Hematopoietic multipotent progenitor cell treated with erythropoietin and hydrocortisone succinate and interleukin-3 and kit ligand, for 17 days (in vitro differentiated cells): ENCODE measurements at regions not wholly inside any gene's neighbourhood (a gene's known extent, or its start where the extent isn't known, plus 50 kb on each side); places are given as distances from the start of the nearest gene placed in this dataset.
A peak's percentile ranks its signal among the peaks of the same experiment; 100 is the strongest.
"Not testable (repeated sequence)": the region's sequence is repeated elsewhere in the genome, so short reads cannot be mapped to it uniquely, and the experiment has no call there.

Source experiments
- DNase-seq: peaks from one replicate; pipeline ENCODE4 v3.0.0-alpha.2; 2015; ENCODE audit warnings: low spot score

DNA sequence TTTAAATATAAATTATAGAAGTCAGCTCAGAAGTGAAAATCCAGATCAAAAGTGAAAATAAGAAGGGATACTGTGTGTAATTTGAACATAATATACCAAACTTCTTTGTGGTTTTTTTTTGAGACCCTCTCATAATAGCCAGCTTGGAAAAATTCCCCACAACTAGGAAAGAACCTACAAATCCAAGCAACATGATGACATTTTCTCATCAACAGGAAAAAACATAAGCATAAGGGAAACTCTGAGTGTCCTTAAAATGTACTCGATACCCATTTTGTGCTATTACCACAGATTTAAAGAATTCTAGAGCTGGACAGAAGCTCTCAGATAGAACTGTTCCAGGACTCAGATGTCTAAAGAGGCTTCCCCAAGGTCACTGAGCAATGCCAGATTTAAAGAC is 214.8 kb upstream of the KLF14 start:
- DNase-seq, result no peak

DNA sequence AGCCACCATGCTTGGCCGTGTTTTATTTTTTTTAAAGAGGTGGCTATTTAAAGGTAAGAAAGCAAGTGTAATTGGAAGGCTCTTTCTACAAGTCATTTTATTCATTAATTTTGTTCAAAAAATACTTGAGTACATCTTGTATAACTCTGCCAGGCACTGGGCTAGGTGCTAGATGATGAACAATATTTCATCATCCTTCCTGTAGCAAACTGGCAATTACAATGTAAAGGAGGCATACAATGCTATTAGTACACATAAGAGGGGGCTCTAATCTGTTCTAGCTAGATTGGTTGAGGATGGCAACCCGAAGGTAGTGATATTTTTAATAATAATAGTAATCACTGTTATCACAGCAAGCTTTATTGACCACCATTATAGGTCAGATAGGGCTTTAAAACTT is 215.5 kb upstream of the KLF14 start:
- no peak for DNase-seq

DNA sequence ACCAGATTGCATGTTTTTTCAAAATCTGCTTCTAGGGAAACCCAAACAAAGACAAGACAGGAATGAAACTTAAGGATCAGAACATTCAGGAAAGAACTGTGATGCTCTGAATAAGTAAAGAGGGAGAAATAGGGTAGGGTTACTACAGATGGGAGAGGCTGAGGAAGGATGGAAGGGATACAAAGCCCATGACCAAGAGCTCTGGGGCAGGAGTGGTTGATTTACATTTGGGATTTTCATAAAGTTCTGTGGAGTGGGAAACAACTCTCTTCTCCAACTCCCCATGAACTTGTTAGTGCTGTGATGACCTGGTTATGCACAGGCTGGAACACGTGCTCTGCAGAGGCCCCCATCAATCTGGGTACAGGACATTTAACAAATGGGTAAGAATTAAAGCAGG is 216.0 kb upstream of the KLF14 start:
- no peak for DNase-seq

DNA sequence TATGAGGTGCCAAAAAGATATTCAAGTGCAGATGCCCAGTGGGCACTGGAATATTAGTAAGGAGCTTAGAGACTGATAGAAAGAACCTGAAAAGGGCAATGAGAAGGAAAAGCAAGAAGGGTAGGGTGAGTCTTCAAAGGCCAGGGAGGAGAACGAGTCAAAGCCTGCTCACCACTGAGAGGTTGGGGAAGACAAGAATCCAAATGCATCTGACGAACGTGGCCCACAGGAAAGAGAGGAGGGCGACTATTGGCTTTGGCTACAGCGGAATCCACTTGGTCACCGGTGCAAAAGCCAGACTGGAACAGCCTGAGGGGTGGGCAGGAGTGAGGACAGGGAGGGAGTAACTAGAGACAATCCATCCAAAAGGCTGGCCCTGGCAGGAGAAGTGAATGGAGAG is 216.7 kb upstream of the KLF14 start:
- no peak for DNase-seq

DNA sequence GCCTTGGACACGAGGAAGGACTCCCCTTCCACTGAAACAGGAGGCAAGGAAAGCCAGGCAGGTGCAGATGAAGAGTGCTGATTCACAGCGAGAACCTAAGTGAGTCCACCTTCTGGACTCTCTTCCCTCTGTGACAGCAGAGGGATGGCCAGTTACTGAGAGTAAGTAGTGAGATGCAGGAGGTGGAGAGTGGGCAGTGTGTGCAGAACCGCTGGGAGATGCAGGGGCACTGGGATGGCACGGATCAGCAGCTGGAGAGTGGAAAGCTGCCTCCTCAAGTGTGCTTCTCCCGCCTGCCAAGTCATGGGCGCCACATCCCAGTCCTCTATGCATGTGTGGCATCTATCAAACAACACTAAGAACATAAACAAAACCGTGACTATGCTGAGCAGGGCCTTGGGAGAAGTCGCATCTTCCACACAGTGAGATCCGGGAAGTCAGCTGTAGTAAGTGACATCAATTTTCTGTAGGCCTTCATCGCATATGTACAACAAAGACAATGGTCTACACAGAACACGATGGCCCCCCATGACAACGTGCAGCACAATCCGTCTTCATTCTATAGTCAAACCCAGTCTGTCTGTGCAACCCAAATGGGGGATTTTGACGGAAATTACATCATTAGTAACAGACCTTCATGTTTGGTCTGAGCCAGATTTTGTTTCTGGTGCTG is 217.4 kb upstream of the KLF14 start:
- DNase-seq, result no peak

DNA sequence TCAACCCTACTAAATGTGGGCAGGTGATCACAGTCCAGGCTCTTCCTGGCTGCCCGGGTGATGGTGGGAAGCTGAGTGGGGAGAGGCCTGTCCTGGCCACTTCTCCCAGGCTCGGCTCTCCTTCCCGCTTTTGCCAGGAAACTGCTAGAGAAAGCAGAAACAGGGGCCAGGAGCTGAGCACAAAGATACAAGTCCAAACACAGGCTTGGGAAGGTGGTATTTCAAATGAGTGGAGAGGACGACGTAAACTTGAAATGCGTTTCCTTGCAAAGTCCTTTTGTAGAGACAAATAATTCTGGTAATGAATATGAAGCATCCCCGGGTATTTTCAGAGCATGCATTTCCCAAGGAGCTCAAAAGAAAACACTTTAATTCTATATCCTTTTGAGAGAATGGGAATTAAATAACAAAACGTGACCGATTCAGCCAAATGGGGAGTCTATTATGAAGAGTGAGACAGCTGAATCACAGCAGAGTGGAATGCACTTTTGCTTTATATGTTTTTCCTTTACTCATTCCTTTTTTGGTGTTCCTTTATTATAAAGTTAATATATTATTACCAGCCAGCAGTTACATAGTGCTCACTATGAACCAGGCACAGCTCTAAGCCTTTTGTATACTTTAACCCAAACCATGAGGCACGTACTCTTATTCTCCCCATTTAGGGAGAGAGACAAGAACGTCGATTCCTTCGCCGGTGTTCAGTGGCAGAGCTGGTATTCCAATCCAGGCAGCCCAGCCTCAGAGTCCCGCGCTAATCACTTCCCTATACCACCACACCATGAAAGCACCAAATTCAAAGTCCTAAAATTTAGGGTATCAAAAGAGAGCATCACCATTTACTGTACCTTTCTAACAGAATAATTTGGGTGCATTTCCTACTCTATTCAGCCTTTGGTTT is 218.2 kb upstream of the KLF14 start:
- no peak for DNase-seq

DNA sequence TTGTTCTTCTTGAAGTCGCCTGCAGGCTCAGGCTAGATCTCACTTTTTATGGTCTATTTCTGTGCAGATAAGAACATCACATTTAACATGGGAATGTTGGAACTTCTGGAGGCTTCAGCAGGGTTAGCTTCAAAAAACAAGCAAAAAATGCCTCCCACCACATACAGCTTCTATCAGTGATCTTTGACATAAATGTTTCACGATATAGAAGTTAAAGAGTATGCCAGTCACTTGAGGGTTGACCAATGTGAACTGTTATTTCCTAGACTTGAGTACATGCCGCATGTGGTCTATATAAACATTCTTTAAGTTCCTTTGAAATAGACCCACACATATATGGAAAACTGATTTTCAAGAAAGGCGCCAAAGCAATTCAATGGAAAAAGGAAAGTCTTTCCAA is 219.2 kb upstream of the KLF14 start:
- no peak for DNase-seq

DNA sequence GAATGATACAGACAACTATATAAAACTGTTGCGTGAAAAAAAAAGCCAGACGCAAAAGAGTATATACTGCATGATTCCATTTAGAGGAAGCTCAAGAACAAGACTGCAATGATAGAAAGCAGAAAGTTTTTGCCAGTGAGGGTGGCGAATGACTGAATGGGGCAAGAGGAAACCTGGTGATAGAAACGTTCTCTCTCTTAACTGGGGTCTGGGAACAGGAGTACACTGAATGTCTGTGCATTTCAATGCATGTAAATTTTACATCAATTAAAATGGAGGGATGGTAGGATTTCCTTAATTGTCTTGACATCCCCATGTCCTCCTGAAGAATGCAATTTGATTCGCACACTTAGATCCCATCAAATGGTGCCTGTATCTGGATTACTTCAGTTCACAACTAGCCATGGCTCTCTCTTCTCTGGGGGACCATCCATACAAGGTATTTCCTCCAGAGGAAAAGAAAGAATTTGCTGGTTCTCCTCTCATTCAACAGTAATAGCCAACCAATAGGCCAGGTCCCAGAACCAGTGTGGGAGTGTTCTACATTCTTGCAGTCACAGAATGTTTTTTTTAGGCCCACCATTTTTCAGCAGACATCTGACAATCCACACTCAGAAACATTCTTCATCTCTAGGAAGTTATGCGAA is 221.0 kb upstream of the KLF14 start:
- no peak for DNase-seq

DNA sequence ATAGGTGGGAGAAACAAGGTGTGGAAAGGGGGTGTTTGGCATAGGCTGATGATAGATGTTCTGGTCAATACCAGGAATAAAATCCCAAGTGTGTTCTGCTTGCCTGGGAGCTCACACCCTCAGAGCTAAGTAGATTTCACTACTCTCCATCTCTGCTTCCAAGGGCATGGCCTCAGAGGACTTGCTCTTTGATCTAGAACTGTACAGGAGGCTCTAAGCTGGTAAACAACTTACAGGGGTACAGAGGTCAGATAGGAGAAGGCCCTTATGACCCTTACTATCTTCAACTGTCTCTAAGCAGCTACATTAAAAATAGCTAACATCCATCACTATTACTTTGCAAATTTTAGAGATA is 221.5 kb upstream of the KLF14 start:
- DNase-seq, result no peak

DNA sequence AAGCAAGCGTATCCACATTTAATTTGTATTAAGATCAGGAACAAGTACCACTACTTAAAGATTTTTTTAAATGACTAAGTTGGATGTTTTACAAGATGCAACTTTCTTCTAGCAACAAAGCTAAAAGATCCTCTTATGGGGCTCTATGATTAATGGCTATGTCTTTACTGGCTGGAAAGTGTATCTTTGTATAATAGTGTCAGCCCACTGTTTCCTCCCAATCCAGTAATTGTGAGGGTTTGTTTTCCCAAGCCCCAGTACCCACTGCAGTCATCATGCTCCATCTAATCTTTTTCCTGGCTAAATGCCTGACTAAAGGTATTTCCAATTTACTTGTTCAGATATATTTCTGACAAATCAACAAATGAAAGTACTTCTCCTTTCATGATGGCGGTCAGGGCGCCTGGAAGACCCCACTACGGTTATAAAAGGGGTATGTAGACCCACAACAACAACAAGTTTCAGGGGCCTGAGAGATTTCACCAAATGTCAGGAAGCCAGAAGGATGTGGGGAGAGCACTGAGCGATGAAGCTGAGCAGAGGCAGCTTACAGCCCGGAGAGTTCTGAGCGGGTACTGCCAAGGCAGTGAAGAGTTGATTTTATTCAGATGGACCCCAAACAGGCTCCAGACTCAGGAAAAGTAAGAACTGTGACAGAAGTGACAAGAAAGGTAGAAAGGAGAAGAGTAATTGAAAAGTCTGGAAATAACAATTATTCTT is 222.6 kb upstream of the KLF14 start:
- DNase-seq, result no peak

DNA sequence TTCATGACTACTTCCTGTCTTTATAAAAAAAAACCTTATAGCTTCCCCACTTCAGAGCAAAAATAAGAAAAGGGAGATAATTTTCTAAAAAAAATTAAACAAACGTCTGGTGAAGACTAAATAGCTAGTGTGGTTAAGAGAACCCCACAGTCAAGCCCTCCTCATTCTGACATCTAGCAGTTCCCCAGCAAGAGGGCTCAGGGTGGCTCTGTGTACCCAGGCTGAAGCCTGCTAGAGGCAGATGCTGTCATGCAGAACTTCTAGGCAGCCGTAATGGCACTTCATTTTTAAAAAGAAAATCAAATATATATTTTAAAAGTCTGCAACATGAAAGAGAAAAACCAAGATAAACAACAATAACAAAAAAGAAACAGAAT is 223.1 kb upstream of the KLF14 start:
- DNase-seq, result no peak

DNA sequence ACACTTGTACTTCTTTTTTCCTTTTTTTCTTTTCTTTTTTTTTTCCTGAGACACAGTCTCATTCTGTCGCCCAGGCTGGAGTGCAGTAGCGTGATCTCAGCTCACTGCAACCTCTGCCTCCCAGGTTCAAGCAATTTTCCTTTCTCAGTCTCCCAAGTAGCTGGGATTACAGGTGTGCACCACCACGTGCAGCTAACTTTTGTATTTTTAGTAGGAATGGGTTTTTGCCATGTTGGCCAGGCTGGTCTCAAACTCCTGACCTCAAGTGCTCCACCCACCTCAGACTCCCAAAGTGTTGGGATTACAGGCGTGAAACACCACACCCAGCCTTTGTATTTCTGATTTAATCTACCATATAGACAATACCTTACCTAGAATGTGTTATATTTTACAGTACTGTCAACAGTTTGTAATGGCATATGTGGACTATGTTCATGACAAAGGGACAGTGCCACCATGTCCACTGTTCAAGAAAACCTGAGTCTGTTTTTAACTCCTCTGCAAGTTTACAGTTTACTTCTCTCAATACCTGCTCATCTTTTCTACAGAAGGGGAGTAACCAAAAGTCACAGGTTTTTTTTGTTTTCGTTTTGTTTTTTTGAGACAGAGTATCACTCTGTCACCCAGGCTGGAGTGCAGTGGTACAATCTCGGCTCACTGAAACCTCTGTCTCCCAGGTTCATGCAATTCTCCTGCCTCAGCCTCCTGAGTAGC is 223.9 kb upstream of the KLF14 start:
- DNase-seq, result not testable (repeated sequence)

DNA sequence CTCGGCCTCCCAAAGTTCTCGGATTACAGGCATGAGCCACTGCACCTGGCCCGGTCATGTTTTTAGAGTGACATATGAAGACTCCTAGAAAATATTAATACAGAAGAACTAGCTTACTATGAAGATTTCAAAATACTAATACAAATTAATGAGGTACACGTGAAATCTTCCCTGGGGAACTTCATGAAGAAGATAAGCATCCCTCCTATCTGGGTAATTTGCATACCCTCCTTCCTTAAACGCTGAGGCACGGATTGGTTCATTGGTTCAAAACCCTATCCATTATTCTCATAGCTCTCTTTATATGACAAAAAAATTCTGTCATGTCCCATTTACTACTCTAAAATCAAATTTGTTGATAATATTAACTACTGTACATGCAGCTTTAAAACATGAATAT is 224.8 kb upstream of the KLF14 start:
- no peak for DNase-seq

DNA sequence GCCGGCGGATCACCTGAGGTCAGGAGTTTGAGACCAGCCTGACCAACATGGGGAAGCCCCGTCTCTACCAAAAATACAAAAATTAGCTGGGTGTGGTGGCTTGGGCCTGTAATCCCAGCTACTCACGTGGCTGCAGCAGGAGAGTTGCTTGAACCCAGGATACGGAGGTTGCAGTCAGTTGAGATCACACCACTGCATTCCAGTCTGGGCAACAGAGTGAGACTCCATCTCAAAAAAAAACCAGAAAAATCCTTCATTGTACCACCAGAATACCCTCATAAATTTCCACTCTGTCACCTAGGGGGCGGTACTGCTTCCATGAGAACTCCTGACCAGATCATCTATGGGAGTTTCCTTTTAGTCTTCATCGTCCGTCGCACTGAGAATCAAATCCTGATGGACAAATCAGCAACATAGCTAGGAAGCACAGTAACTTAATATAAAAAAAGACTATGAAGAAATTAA is 225.8 kb upstream of the KLF14 start:
- DNase-seq, result peak; percentile 32

DNA sequence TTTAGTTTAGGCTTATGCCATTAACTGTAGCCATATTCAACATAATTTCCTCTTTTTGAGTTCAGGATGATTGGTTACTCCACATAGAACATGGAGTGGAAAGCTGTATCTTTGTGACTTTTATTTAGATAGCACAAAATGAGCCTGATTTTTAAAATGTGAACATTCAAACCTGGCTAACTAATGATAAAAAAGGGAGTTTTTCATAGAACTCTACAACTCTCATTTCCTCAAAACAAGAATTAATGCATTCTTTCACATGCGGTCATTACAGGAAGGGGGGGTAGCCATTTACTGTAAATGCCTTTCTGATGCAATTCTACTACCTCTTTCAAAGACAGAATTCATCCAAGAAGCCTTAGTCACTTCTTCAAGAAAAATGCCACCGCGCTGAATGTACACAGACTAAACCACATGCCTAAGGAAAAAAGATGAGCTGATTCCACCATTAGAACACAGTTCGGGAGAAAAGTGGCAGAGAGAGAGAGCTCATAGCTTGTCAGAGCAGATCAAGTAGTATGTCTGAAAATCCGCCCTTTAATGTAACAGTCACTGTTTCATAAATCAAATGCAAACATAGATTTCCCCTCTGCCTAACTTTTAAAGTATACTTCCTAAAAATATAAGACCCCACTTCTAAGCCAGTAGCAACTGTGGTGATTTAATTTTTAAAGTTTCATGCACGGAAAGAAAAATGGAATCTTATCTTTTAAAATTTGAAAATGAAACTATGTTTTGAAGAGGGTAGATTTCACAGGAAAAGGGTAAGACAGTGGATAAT is 226.4 kb upstream of the KLF14 start:
- DNase-seq, result no peak

DNA sequence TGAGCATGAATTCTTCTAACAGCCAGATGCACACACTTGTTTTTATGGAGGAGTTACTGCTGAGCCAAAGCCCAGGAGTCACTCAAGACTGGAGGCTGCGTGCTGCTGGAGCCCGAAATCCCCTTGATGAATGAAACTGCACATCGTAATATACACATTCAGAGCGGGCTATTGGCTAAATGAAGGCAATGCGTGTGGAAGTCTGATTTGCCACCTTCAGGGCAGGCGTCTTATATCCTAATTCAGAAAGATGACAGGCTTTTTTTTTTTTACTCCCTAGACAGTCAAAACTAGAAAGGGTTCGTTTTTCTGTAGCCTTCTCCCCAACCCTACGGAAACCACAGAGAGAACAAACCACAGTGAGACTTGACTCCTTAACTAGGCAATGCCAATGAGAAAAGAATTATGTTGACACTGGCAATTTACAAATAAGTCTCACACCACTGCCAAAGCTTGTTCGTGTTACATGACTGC is 227.2 kb upstream of the KLF14 start:
- DNase-seq, result peak; percentile 28

DNA sequence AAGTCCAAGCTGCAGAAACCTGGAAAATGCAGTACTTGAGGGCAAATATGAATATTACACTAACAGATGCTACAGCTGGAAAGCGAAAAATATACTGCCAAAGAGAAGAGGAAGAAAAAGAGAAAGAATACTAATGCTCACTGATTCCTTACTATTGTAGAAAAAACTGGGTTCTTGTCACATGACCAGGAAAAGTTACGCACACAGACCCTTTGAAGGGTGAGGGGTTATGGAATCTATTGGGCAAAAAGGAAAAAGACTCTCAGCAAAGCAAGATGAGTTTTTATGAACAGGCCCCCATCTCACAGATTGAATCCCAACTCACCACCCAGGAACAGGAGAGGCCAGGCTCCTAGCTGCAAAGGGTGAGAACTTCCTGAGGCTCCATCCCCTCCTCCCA is 228.1 kb upstream of the KLF14 start:
- no peak for DNase-seq

DNA sequence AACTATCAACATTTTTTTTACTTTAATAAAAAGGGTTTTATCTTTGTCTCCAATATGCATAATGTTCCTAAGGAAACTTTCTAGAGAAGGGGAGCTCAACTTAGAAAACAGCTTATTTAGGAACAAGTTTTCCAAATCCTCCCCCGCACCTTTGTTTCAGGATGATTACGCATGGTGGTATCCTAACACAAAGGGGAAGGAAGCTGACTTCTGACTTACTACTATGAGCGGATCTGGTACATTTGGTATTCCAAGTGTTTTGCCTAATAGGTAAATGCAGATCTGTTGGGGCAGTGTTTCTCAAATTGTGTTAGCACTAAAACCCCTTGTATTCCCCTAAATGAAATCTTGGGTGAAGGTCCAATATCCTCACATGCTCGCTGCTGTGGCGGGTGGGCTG is 229.3 kb upstream of the KLF14 start:
- DNase-seq, result no peak

DNA sequence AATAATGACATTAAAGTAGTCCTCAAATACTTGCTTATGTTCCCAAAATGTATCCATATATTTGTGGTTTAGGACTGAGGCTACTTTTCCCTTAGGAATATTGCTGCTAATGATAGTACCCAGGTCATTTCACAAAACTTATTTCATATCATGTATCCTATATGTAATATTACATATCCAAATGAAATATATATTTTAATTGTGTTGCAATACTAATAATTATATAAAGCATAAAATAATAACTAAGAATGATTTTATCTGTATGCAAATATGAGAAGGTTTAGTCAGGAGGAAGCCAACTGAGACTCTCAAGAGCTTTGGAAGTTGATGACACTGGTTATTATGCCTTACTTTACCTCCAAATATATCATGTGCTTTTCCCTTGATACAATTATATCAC is 231.5 kb upstream of the KLF14 start:
- DNase-seq, result no peak

DNA sequence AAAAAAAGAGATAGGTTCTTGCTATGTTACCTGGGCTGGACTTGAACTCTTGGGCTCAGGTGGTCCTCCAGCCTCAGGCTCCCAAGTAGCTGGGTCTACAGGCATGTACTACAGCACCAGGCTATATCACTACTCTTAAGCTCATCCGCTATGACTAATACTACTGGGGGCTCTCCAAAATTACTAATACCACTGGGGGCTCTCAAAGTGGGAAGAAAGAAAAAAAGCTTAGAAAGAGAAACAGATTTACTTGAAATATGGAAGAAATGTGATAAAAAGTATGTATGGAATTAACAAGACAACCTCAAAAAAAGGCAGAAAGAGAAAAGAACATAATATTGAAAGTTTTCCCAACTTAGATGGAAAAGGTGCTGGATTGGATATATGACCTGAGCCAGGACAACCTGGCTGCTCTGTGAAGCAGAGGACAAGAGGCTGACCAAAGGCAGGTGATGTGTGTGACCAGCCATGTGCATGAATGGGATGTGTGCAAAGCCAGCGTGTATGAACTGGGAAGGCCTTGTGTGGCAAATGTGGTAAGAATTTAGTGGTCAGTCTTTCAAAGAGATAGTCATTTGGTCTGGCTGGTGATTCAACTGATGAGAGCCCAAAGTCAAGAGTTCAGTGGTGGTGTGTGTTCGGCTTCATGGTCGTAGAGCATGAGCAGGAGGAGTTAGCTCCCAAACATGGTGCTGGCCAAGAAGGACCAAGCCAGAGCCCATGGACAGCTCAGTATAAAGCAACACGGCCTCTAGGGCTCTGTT is 232.4 kb upstream of the KLF14 start:
- DNase-seq, result no peak
